CD14-positive monocyte (primary cell): ENCODE measurements at regions not wholly inside any gene's neighbourhood (a gene's known extent, or its start where the extent isn't known, plus 50 kb on each side); places are given as distances from the start of the nearest gene placed in this dataset.

Source experiments
- DNase-seq, 3 donors: peaks; one replicate each; pipeline ENCODE4 v3.0.0-alpha.2; 2011 to 2022
- H2AFZ ChIP-seq: 2 replicates; pipeline ENCODE4 v1.6.0; 2012; ENCODE audit warnings: mild to moderate bottlenecking, low read depth, low read length, inconsistent platforms; ENCODE audit not compliant: insufficient read depth, poor library complexity, severe bottlenecking
- H3K27ac ChIP-seq, 2 donors: 1 replicate in 1 of 2; 2 replicates in 1 of 2; pipeline ENCODE4 v1.5.1; 2012 to 2013; ENCODE audit warnings: low read length in 2 of 2, control low read depth in 1 of 2, inconsistent platforms in 1 of 2, low read depth in 1 of 2, mild to moderate bottlenecking in 1 of 2
- H3K27me3 ChIP-seq, 2 donors: one replicate each; pipeline versions ENCODE4 v1.6.0 to v1.6.1; 2011 to 2013; ENCODE audit warnings: low read length in 2 of 2; ENCODE audit not compliant: control insufficient read depth in 2 of 2, insufficient read depth in 2 of 2
- H3K36me3 ChIP-seq, 2 donors: replicated peaks in 1 of 2; 1 replicate in 1 of 2; 2 replicates in 1 of 2; pipeline versions ENCODE4 v1.5.1 to v1.6.1; 2012 to 2013; ENCODE audit warnings: low read length in 2 of 2, control low read depth in 1 of 2, inconsistent platforms in 1 of 2, mild to moderate bottlenecking in 1 of 2; ENCODE audit not compliant: insufficient read depth in 2 of 2, control insufficient read depth in 1 of 2
- H3K4me1 ChIP-seq, 2 donors: 1 replicate in 1 of 2; 2 replicates in 1 of 2; pipeline versions ENCODE4 v1.5.1 to v1.6.1; 2012 to 2013; ENCODE audit warnings: low read length in 2 of 2, control low read depth in 1 of 2, inconsistent platforms in 1 of 2, mild to moderate bottlenecking in 1 of 2, moderate library complexity in 1 of 2; ENCODE audit not compliant: insufficient read depth in 2 of 2, control insufficient read depth in 1 of 2
- H3K4me2 ChIP-seq: replicated peaks from 2 replicates; pipeline ENCODE3; 2012; ENCODE audit warnings: low read length, moderate library complexity, mild to moderate bottlenecking; ENCODE audit not compliant: poor library complexity, severe bottlenecking; ENCODE audit errors: extremely low read depth
- H3K4me3 ChIP-seq, 3 experiments: fragments of 200-600 bp in 1 of 3; sonication (generic) in 1 of 3; replicated peaks in 1 of 3; 1 replicate in 2 of 3; 2 replicates in 1 of 3; pipeline ENCODE4 v1.5.1; 2011 to 2013; ENCODE audit warnings: low read length in 3 of 3, mild to moderate bottlenecking in 3 of 3, control low read depth in 2 of 3, low read depth in 2 of 3, inconsistent platforms in 1 of 3, moderate library complexity in 1 of 3
- H3K79me2 ChIP-seq: 2 replicates; pipeline ENCODE4 v1.6.0; 2012; ENCODE audit warnings: mild to moderate bottlenecking, control low read depth, inconsistent platforms, low read length, moderate library complexity; ENCODE audit not compliant: insufficient read depth
- H3K9ac ChIP-seq: 2 replicates; pipeline ENCODE4 v1.6.0; 2017; ENCODE audit warnings: low read length, mild to moderate bottlenecking; ENCODE audit not compliant: insufficient read depth, poor library complexity, severe bottlenecking
- H3K9me3 ChIP-seq, 2 donors: replicated peaks in 1 of 2; 1 replicate in 1 of 2; 2 replicates in 1 of 2; pipeline versions ENCODE4 v1.5.1 to v1.6.1; 2012 to 2013; ENCODE audit warnings: low read length in 2 of 2, control low read depth in 1 of 2; ENCODE audit not compliant: control insufficient read depth in 1 of 2, insufficient read depth in 1 of 2
- H4K20me1 ChIP-seq: 2 replicates; pipeline ENCODE4 v1.6.0; 2012; ENCODE audit warnings: mild to moderate bottlenecking, low read length, control low read depth, moderate library complexity; ENCODE audit not compliant: insufficient read depth
- H3K27ac Mint-ChIP-seq, 7 donors: one replicate each; pipeline ENCODE4 v1.8.0; 2020; ENCODE audit warnings: mild to moderate bottlenecking in 7 of 7, mixed read lengths in 7 of 7, moderate library complexity in 6 of 7, inconsistent platforms in 2 of 7
- H3K27me3 Mint-ChIP-seq, 3 donors: one replicate each; pipeline ENCODE4 v1.8.0; 2021 to 2022; ENCODE audit warnings: low read depth in 3 of 3, mild to moderate bottlenecking in 3 of 3, mixed read lengths in 3 of 3, moderate library complexity in 3 of 3, inconsistent platforms in 1 of 3
- H3K36me3 Mint-ChIP-seq, 2 donors: one replicate each; pipeline ENCODE4 v1.8.0; 2020; ENCODE audit warnings: mixed read lengths in 2 of 2, inconsistent platforms in 1 of 2, mild to moderate bottlenecking in 1 of 2
- H3K4me1 Mint-ChIP-seq: one replicate; pipeline ENCODE4 v1.8.0; 2020; ENCODE audit warnings: mild to moderate bottlenecking, mixed read lengths
- H3K4me3 Mint-ChIP-seq, 2 donors: one replicate each; pipeline ENCODE4 v1.8.0; 2020; ENCODE audit warnings: mild to moderate bottlenecking in 2 of 2, mixed read lengths in 2 of 2, moderate library complexity in 1 of 2
- H3K9me3 Mint-ChIP-seq, 7 donors: one replicate each; pipeline ENCODE4 v1.8.0; 2020 to 2022; ENCODE audit warnings: mixed read lengths in 7 of 7, mild to moderate bottlenecking in 6 of 7, moderate library complexity in 6 of 7, inconsistent platforms in 2 of 7
- CTCF ChIP-seq: fragments of 200-600 bp; IDR thresholded peaks from one replicate; pipeline ENCODE4 v1.8.0; 2022; ENCODE audit warnings: antibody characterized with exemption, mild to moderate bottlenecking
- WGBS: methylation state at CpG from one replicate; pipeline ENCODE4 v1.1.5; 2013; ENCODE audit warnings: missing lambda C conversion rate; ENCODE audit not compliant: insufficient coverage; 5-methylcytosine and 5-hydroxymethylcytosine counted together
- intact Hi-C, 2 donors: fragments of 100-400 bp; cut with micrococcal nuclease; formaldehyde crosslinking; loops; one replicate each; pipeline versions ENCODE4 v1.15.0 to v1.15.1; 2023

GRCh38 chr5:124936626-124936933 lies 190.1 kb upstream of the ZNF608 start:
- no peak for DNase-seq
- H2AFZ ChIP-seq = no peak overlapping the region
- Mint-ChIP-seq H3K9me3 (peaks cover 4 to 12% (median 6%) of the 10 kb centered on the region in 7 donors), H3K4me1 (peaks cover 16% of the 10 kb centered on the region), H3K4me3 (no peak overlapping the region), H3K36me3 (peaks cover 0 to 4% of the 10 kb centered on the region in 2 donors), H3K27me3 (peaks cover 0 to 2% (median 0%) of the 10 kb centered on the region in 3 donors), H3K27ac (no peak overlapping the region)
- no peak overlapping the region for H3K4me2 ChIP-seq
- no peaks in the 10 kb centered on the region for H3K79me2 ChIP-seq
- no peak overlapping the region for H3K27ac ChIP-seq
- intact Hi-C loops = no loop called here
- H3K4me1 ChIP-seq = peaks cover 5 to 7% of the 10 kb centered on the region in 2 donors
- H3K27me3 ChIP-seq = no peaks in the 10 kb centered on the region
- H3K9ac ChIP-seq = no peak overlapping the region
- TF ChIP-seq CTCF = no peak
- H3K9me3 ChIP-seq = peaks cover 0 to 2% of the 10 kb centered on the region in 2 donors
- no peak overlapping the region for H3K4me3 ChIP-seq
- WGBS = 100% methylated on average over 1 of the region's 4 CpGs
- no peaks in the 10 kb centered on the region for H4K20me1 ChIP-seq
- no peaks in the 10 kb centered on the region for H3K36me3 ChIP-seq

DNA sequence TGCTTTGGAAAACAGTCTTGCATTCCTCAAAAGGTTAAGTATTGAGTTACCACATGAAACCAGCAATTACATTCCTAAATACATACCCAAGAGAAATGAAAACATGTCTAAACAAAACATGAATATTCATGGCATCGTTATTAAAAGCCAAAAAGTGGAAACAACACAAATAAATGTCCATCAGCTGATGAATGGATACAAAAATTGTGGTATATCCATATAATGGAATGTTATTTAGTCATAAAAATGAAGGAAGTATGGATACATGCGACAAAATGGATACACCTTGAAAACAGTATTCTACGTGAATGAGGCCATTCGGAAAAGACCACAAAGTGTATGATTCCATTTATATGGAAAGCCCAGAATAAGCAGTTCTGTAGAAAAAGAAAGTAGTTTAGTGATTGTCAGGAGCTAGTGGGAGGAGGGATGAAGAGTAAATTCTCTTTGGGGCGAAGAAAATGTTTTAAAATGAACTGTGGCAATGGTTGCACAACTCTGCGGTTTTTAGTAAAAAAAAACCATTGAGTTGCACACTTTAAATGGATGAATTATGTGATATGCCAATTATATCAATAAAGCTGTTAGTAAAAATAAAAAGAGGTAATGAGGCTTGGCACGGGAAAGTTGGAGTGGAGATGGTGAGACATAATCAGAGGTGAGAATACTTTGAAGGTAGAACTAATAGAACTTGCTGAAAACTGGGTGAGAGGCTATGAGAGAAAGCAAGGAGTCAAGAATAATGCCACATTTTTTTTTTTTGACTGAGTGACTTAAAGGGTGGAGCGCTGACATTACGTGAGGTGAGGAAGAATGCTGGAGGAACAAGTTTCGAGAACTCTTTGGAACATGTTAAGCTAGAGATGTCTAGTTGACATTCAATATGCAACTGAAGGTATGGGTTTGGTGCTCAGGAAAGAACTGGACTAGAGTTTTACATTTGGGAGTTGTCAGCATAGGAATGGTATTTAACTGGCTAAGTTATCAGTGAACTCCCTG lies 194.9 kb upstream of the ZNF608 start:
- Histone ChIP-seq H3K9ac (no peak overlapping the region), H3K79me2 (no peaks in the 10 kb centered on the region), H2AFZ (no peak overlapping the region), H3K4me2 (peak overlapping the region; percentile 36), H3K27ac (no peak overlapping the region), H3K36me3 (no peaks in the 10 kb centered on the region), H3K9me3 (peaks cover 0 to 2% of the 10 kb centered on the region in 2 donors), H3K4me3 (no peak overlapping the region), H4K20me1 (no peaks in the 10 kb centered on the region), H3K27me3 (peaks cover 2 to 4% of the 10 kb centered on the region in 2 donors), H3K4me1 (peaks cover 11 to 12% of the 10 kb centered on the region in 2 donors)
- WGBS = 49% methylated on average over 6 of the region's 10 CpGs
- Mint-ChIP-seq H3K9me3 (peaks cover 4 to 11% (median 6%) of the 10 kb centered on the region in 7 donors), H3K27me3 (peaks cover 5 to 15% (median 6%) of the 10 kb centered on the region in 3 donors), H3K4me1 (peaks cover 18% of the 10 kb centered on the region), H3K4me3 (peak overlapping the region in 1 of 2 donors; percentile 56), H3K27ac (no peak overlapping the region), H3K36me3 (peaks cover 0 to 4% of the 10 kb centered on the region in 2 donors)
- intact Hi-C loops = no loop called here
- DNase-seq = peak in 1 of 3 donors; percentile 14
- TF ChIP-seq CTCF = no peak
